ENCODE measurements at regions not wholly inside any gene's neighbourhood (a gene's known extent, or its start where the extent isn't known, plus 50 kb on each side); places are given as distances from the start of the nearest gene placed in this dataset.
A peak's percentile ranks its signal among the peaks of the same experiment; 100 is the strongest.

GRCh38 chr7:25536851-25537250, 308.6 kb upstream of the NPVF start:
- Mint-ChIP-seq H3K4me3 (ENCODE audit: unreplicated experiment) (no peak overlapping the region), H3K36me3 (ENCODE audit: unreplicated experiment) (peaks cover 8% of the 10 kb centered on the region), H3K9me3 (ENCODE audit: unreplicated experiment) (no peaks in the 10 kb centered on the region), H3K27me3 (ENCODE audit: unreplicated experiment) (no peaks in the 10 kb centered on the region), H3K4me1 (ENCODE audit: low read depth, unreplicated experiment) (no peaks in the 10 kb centered on the region), H3K27ac (ENCODE audit: unreplicated experiment) (no peak overlapping the region)
- no peak for DNase-seq
- no peak for TF ChIP-seq CTCF (IDR thresholded peaks at IDR 0.05; ENCODE audit: partially characterized antibody, unreplicated experiment)

GRCh38 chr7:25537662-25538375, 309.5 kb upstream of the NPVF start:
- H3K4me1 Mint-ChIP-seq (ENCODE audit: low read depth, unreplicated experiment) = peaks cover 6% of the 10 kb centered on the region
- no peak overlapping the region for H3K4me3 Mint-ChIP-seq (ENCODE audit: unreplicated experiment)
- H3K9me3 Mint-ChIP-seq (ENCODE audit: unreplicated experiment) = no peaks in the 10 kb centered on the region
- DNase-seq = no peak
- H3K27me3 Mint-ChIP-seq (ENCODE audit: unreplicated experiment) = no peaks in the 10 kb centered on the region
- no peak overlapping the region for H3K27ac Mint-ChIP-seq (ENCODE audit: unreplicated experiment)
- TF ChIP-seq CTCF (IDR thresholded peaks at IDR 0.05; ENCODE audit: partially characterized antibody, unreplicated experiment) = no peak
- peaks cover 8% of the 10 kb centered on the region for H3K36me3 Mint-ChIP-seq (ENCODE audit: unreplicated experiment)

- H3K27me3 Mint-ChIP-seq (ENCODE audit: unreplicated experiment) = no peaks in the 10 kb centered on the region
- no peak overlapping the region for H3K4me3 Mint-ChIP-seq (ENCODE audit: unreplicated experiment)
- peaks cover 8% of the 10 kb centered on the region for H3K36me3 Mint-ChIP-seq (ENCODE audit: unreplicated experiment)
- no peak for DNase-seq
- peaks cover 33% of the 10 kb centered on the region for H3K4me1 Mint-ChIP-seq (ENCODE audit: low read depth, unreplicated experiment)
- peaks cover under 1% of the 10 kb centered on the region for H3K9me3 Mint-ChIP-seq (ENCODE audit: unreplicated experiment)
- H3K27ac Mint-ChIP-seq (ENCODE audit: unreplicated experiment) = no peak overlapping the region
- TF ChIP-seq CTCF (IDR thresholded peaks at IDR 0.05; ENCODE audit: partially characterized antibody, unreplicated experiment) = no peak
These were observed 313.0 kb upstream of the NPVF start for GRCh38 chr7:25541094-25541821.

GRCh38 chr7:25541877-25542276, 313.6 kb upstream of the NPVF start:
- DNase-seq = no peak
- H3K4me1 Mint-ChIP-seq (ENCODE audit: low read depth, unreplicated experiment) = peaks cover 33% of the 10 kb centered on the region
- no peaks in the 10 kb centered on the region for H3K27me3 Mint-ChIP-seq (ENCODE audit: unreplicated experiment)
- peak overlapping the region; percentile 4 for H3K27ac Mint-ChIP-seq (ENCODE audit: unreplicated experiment)
- peaks cover 8% of the 10 kb centered on the region for H3K36me3 Mint-ChIP-seq (ENCODE audit: unreplicated experiment)
- TF ChIP-seq CTCF (IDR thresholded peaks at IDR 0.05; ENCODE audit: partially characterized antibody, unreplicated experiment) = no peak
- peaks cover 3% of the 10 kb centered on the region for H3K9me3 Mint-ChIP-seq (ENCODE audit: unreplicated experiment)
- no peak overlapping the region for H3K4me3 Mint-ChIP-seq (ENCODE audit: unreplicated experiment)

- DNase-seq = no peak
- no peak for TF ChIP-seq CTCF (IDR thresholded peaks at IDR 0.05; ENCODE audit: partially characterized antibody, unreplicated experiment)
- H3K9me3 Mint-ChIP-seq (ENCODE audit: unreplicated experiment) = peaks cover 3% of the 10 kb centered on the region
- H3K36me3 Mint-ChIP-seq (ENCODE audit: unreplicated experiment) = peaks cover 8% of the 10 kb centered on the region
- H3K4me3 Mint-ChIP-seq (ENCODE audit: unreplicated experiment) = peak overlapping the region; percentile 30
- H3K4me1 Mint-ChIP-seq (ENCODE audit: low read depth, unreplicated experiment) = peaks cover 36% of the 10 kb centered on the region
- H3K27ac Mint-ChIP-seq (ENCODE audit: unreplicated experiment) = peak overlapping the region; percentile 44
- H3K27me3 Mint-ChIP-seq (ENCODE audit: unreplicated experiment) = no peaks in the 10 kb centered on the region
These were observed 314.9 kb upstream of the NPVF start for GRCh38 chr7:25543210-25543609.

Measured in glutamatergic neuron (in vitro differentiated cells).